Endothelial cell of umbilical vein (primary cell): ENCODE measurements at regions not wholly inside any gene's neighbourhood (a gene's known extent, or its start where the extent isn't known, plus 50 kb on each side); places are given as distances from the start of the nearest gene placed in this dataset.

ENCODE experiments used
- BruUV-seq: library from RNA; stranded (reverse); fragments of 400-500 nt; replicated peaks from 2 replicates; lab custom pipeline; 2021; lab: Mats Ljungman, UMichigan
- CTCF ChIA-PET: fragments of 300-600, 350-600 bp; sonication (Branson Sonifier 250); formaldehyde crosslinking; loops from one replicate; lab custom pipeline; 2021; ENCODE audit warnings: antibody characterized with exemption, inconsistent platforms; lab: Charles Lee
- POLR2A ChIA-PET: fragments of 300-600, 350-600 bp; sonication (Branson Sonifier 250); formaldehyde crosslinking; loops from one replicate; lab custom pipeline; 2021; ENCODE audit warnings: antibody characterized with exemption, inconsistent platforms; lab: Charles Lee
- DNase-seq: peaks from one replicate; pipeline ENCODE4 v3.0.0-alpha.2; 2011; ENCODE audit warnings: low read depth, low spot score
- FAIRE-seq: peaks from 2 replicates; lab custom pipeline; 2011; peaks lifted over from hg19 to GRCh38; lab: Jason Lieb, UNC
- H2AFZ ChIP-seq: 2 replicates; pipeline ENCODE4 v1.6.0; 2012; ENCODE audit warnings: low read depth, low read length, control low read depth, inconsistent platforms
- H3K27ac ChIP-seq: 2 replicates; pipeline ENCODE4 v1.5.1; 2011; ENCODE audit warnings: low read depth, mild to moderate bottlenecking, control low read depth, low read length, moderate library complexity; ENCODE audit not compliant: insufficient read depth
- H3K27me3 ChIP-seq, 2 experiments: 2 replicates each; pipeline versions ENCODE4 v1.6.0 to v1.6.1; 2011; ENCODE audit warnings: low read length in 2 of 2, mixed read lengths in 1 of 2; ENCODE audit not compliant: control insufficient read depth in 2 of 2, insufficient read depth in 2 of 2
- H3K36me3 ChIP-seq, 2 experiments: 2 replicates in 1 of 2; 3 replicates in 1 of 2; pipeline ENCODE4 v1.5.1; 2011; ENCODE audit warnings: low read length in 2 of 2, mild to moderate bottlenecking in 1 of 2, moderate library complexity in 1 of 2; ENCODE audit not compliant: control insufficient read depth in 2 of 2, insufficient read depth in 2 of 2; ENCODE audit errors: extremely low read depth in 1 of 2
- H3K4me1 ChIP-seq: 3 replicates; pipeline ENCODE4 v1.5.1; 2011; ENCODE audit warnings: mild to moderate bottlenecking, low read length; ENCODE audit not compliant: control insufficient read depth, insufficient read depth; ENCODE audit errors: extremely low read depth
- H3K4me2 ChIP-seq: 2 replicates; pipeline ENCODE4 v1.6.1; 2011; ENCODE audit warnings: low read length, control low read depth, mixed read lengths; ENCODE audit not compliant: insufficient read depth
- H3K4me3 ChIP-seq, 3 experiments: fragments of 200-600 bp in 1 of 3; sonication (generic), shearing (Covaris generic) in 1 of 3; replicated peaks in 1 of 3; 2 replicates each; pipeline ENCODE4 v1.5.1; 2011 to 2016; ENCODE audit warnings: control low read depth in 3 of 3, low read length in 3 of 3, mild to moderate bottlenecking in 2 of 3, inconsistent platforms in 1 of 3, low read depth in 1 of 3, moderate library complexity in 1 of 3; ENCODE audit not compliant: insufficient read depth in 1 of 3
- H3K79me2 ChIP-seq: 2 replicates; pipeline ENCODE4 v1.6.0; 2012; ENCODE audit warnings: low read length, inconsistent platforms; ENCODE audit not compliant: control insufficient read depth, insufficient read depth
- H3K9ac ChIP-seq: replicated peaks from 2 replicates; pipeline ENCODE3; 2011; ENCODE audit warnings: low read length, control low read depth; ENCODE audit not compliant: insufficient read depth; ENCODE audit errors: extremely low read depth
- H3K9me1 ChIP-seq: replicated peaks from 3 replicates; pipeline ENCODE4 v1.6.0; 2011; ENCODE audit warnings: mild to moderate bottlenecking, low read length; ENCODE audit not compliant: control insufficient read depth, insufficient read depth; ENCODE audit errors: extremely low read depth
- H3K9me3 ChIP-seq: replicated peaks from 2 replicates; pipeline ENCODE4 v1.5.1; 2012; ENCODE audit warnings: low read length, inconsistent platforms; ENCODE audit not compliant: control insufficient read depth, insufficient read depth
- H4K20me1 ChIP-seq: replicated peaks from 2 replicates; pipeline ENCODE3; 2011; ENCODE audit warnings: mild to moderate bottlenecking, low read length; ENCODE audit not compliant: control insufficient read depth, insufficient read depth; ENCODE audit errors: extremely low read depth
- EZH2 ChIP-seq: IDR thresholded peaks from 2 replicates; pipeline ENCODE4 v1.6.1; 2012; ENCODE audit warnings: borderline replicate concordance, low read depth, mild to moderate bottlenecking, moderate library complexity, low read length, inconsistent platforms; ENCODE audit not compliant: severe bottlenecking
- FOS ChIP-seq: IDR thresholded peaks from 2 replicates; pipeline ENCODE4 v1.6.1; 2011; ENCODE audit warnings: mild to moderate bottlenecking, low read length, moderate library complexity, borderline replicate concordance; ENCODE audit not compliant: insufficient read depth
- GATA2 ChIP-seq: IDR thresholded peaks from 2 replicates; pipeline ENCODE4 v1.7.0; 2011; ENCODE audit warnings: low read depth, mild to moderate bottlenecking, moderate library complexity, mixed read lengths, low read length; ENCODE audit not compliant: insufficient read length, insufficient read depth
- JUN ChIP-seq: IDR thresholded peaks from 2 replicates; pipeline ENCODE4 v1.6.1; 2011; ENCODE audit warnings: borderline replicate concordance, low read depth; ENCODE audit not compliant: insufficient read length, insufficient read depth
- MYC ChIP-seq: IDR thresholded peaks from one replicate; pipeline ENCODE4 v1.6.1; 2011; ENCODE audit warnings: mild to moderate bottlenecking, low read depth, low read length
- POLR2A ChIP-seq: IDR thresholded peaks from 2 replicates; pipeline ENCODE4 v1.6.1; 2012; ENCODE audit warnings: low read depth, mild to moderate bottlenecking, control low read depth, low read length
- POLR2AphosphoS5 ChIP-seq: IDR thresholded peaks from 2 replicates; pipeline ENCODE4 v1.6.1; 2012; ENCODE audit warnings: low read depth, mild to moderate bottlenecking, control low read depth, low read length, moderate library complexity; ENCODE audit not compliant: insufficient read depth
- dilution Hi-C: fragments of 300-500 bp; cut with MboI; formaldehyde crosslinking; loops from one replicate; pipeline ENCODE4 v1.15.0; 2019; ENCODE audit warnings: low sequenced_read_pairs; ENCODE audit not compliant: extremely low pct_ligation_motif_present
- intact Hi-C: fragments of 100-400 bp; cut with micrococcal nuclease; formaldehyde crosslinking; loops from one replicate; pipeline ENCODE4 v1.10.0; 2022
- TF ChIP-seq, protein P1 (sequence below), 2 donors: IDR thresholded peaks; 1 replicate in 1 of 2; 2 replicates in 1 of 2; pipeline ENCODE4 v1.5.1; 2011; ENCODE audit warnings: low read length in 2 of 2, mild to moderate bottlenecking in 2 of 2, moderate library complexity in 2 of 2, control low read depth in 1 of 2, inconsistent platforms in 1 of 2, low read depth in 1 of 2; ENCODE audit not compliant: insufficient read depth in 1 of 2; ENCODE audit errors: extremely low read depth in 1 of 2
- TF ChIP-seq, protein P2 (sequence below): IDR thresholded peaks from 2 replicates; pipeline ENCODE4 v1.6.1; 2011; ENCODE audit not compliant: insufficient read depth, insufficient read length

GRCh38 chr2:146624430-146625160 lies 1220.2 kb upstream of the ACVR2A start:
- TF ChIP-seq FOS = no peak
- Histone ChIP-seq H3K36me3 (no peaks in the 10 kb centered on the region), H3K4me3 (no peak overlapping the region), H3K9ac (no peak overlapping the region), H2AFZ (no peak overlapping the region), H3K4me2 (no peak overlapping the region), H3K27ac (no peak overlapping the region), H3K9me3 (no peaks in the 10 kb centered on the region), H3K4me1 (no peaks in the 10 kb centered on the region), H4K20me1 (no peaks in the 10 kb centered on the region), H3K9me1 (no peaks in the 10 kb centered on the region), H3K27me3 (no peaks in the 10 kb centered on the region), H3K79me2 (no peaks in the 10 kb centered on the region)
- ChIA-PET CTCF (no interaction called here), POLR2A (no interaction called here)
- no peak for DNase-seq
- intact Hi-C loops (no loop called here), dilution Hi-C loops (no loop called here)
- BruUV-seq = no TSS peak
- no peak for FAIRE-seq

DNA sequence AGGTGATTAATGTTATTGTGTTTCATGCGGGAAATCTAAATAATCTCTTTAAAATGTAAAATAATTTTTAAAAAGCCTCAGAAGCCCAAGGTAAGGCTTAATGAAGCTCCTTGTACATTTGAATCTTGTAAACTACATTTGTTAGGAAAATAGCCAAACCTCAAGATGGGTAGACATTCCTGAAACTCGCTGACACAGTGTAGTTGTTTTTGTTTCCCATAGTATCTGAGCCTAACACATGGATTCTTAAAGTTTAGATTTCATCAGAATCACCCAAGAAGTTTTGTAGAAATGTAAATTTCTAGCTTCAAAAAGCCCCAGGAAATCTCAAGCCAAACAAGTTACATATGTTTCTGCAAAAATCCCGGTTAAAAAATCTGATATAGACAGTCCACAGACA lies 1221.1 kb upstream of the ACVR2A start:
- CTCF ChIA-PET = no interaction called here
- intact Hi-C loops = no loop called here
- dilution Hi-C loops = no loop called here
- no peaks in the 10 kb centered on the region for H3K79me2 ChIP-seq
- H3K36me3 ChIP-seq = no peaks in the 10 kb centered on the region
- TF ChIP-seq FOS (no peak), POLR2AphosphoS5 (no peak), GATA2 (no peak), JUN (no peak), MYC (no peak), POLR2A (no peak), EZH2 (no peak)
- TF ChIP-seq, protein P1, sequence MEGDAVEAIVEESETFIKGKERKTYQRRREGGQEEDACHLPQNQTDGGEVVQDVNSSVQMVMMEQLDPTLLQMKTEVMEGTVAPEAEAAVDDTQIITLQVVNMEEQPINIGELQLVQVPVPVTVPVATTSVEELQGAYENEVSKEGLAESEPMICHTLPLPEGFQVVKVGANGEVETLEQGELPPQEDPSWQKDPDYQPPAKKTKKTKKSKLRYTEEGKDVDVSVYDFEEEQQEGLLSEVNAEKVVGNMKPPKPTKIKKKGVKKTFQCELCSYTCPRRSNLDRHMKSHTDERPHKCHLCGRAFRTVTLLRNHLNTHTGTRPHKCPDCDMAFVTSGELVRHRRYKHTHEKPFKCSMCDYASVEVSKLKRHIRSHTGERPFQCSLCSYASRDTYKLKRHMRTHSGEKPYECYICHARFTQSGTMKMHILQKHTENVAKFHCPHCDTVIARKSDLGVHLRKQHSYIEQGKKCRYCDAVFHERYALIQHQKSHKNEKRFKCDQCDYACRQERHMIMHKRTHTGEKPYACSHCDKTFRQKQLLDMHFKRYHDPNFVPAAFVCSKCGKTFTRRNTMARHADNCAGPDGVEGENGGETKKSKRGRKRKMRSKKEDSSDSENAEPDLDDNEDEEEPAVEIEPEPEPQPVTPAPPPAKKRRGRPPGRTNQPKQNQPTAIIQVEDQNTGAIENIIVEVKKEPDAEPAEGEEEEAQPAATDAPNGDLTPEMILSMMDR (IDR thresholded peaks at IDR 0.05; ENCODE audit: extremely low read depth in 1 of 2, insufficient read depth in 1 of 2, low read depth in 1 of 2, low read length in 2 of 2) = no peak
- TF ChIP-seq, protein P2, sequence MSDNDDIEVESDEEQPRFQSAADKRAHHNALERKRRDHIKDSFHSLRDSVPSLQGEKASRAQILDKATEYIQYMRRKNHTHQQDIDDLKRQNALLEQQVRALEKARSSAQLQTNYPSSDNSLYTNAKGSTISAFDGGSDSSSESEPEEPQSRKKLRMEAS = no peak
- DNase-seq = no peak
- FAIRE-seq = no peak
- no peaks in the 10 kb centered on the region for H3K4me1 ChIP-seq
- no peaks in the 10 kb centered on the region for H3K27me3 ChIP-seq
- no TSS peak for BruUV-seq
- H3K9ac ChIP-seq = no peak overlapping the region
- no peaks in the 10 kb centered on the region for H3K9me1 ChIP-seq
- POLR2A ChIA-PET = no interaction called here
- no peak overlapping the region for H3K27ac ChIP-seq
- no peak overlapping the region for H3K4me3 ChIP-seq
- H4K20me1 ChIP-seq = no peaks in the 10 kb centered on the region
- H3K4me2 ChIP-seq = no peak overlapping the region
- H3K9me3 ChIP-seq = no peaks in the 10 kb centered on the region
- no peak overlapping the region for H2AFZ ChIP-seq
